Sigmoid colon (tissue), 3 donors: ENCODE measurements at regions not wholly inside any gene's neighbourhood (a gene's known extent, or its start where the extent isn't known, plus 50 kb on each side); places are given as distances from the start of the nearest gene placed in this dataset.

Source experiments
- POLR2A ChIP-seq, 2 donors: fragments of 450-650 bp; IDR thresholded peaks; one replicate each; pipeline ENCODE4 v1.6.1; 2016; ENCODE audit warnings: antibody characterized with exemption in 2 of 2, mild to moderate bottlenecking in 2 of 2, moderate library complexity in 2 of 2
- TF ChIP-seq, protein P1 (sequence below), 4 experiments: fragments of 450-650 bp in 3 of 4; fragments of 200-600 bp in 1 of 4; IDR thresholded peaks; one replicate each; pipeline ENCODE4 v1.5.1; 2016 to 2019; ENCODE audit warnings: antibody characterized with exemption in 4 of 4, mild to moderate bottlenecking in 3 of 4, moderate library complexity in 2 of 4

DNA sequence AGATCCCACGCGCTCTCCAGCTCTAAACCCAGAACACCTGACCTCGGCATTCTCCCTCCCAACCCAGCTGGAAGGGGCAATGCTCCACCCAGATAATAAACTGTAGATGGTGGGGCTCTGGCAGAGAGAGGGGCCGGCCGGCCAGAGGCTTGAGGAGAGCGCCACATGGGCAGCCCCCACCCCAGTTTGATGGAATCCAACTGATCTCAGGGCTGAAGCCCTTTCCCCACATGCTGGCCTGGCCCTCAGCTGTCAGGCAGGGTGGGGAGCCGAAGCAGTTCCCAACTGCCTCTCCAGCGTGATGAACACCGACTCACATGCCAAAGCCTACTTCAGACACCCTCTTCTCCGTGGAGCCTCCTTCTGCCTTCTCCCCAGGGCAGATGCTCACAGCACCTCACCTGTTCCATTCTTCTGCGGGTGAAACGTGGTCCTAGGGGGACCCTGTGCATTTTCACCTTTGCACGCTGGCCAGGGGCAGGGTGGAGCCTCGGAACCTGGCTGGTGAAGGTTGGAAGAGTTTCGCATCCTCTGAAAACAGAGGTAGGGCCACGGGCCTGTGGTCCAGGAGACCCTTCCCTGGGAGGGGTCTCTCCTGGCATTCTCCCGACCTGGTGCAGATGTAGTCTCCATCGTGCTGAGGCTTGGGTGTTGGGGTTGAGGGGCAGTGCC, 65.7 kb upstream of the ZNF469 start:
- TF ChIP-seq, protein P1, sequence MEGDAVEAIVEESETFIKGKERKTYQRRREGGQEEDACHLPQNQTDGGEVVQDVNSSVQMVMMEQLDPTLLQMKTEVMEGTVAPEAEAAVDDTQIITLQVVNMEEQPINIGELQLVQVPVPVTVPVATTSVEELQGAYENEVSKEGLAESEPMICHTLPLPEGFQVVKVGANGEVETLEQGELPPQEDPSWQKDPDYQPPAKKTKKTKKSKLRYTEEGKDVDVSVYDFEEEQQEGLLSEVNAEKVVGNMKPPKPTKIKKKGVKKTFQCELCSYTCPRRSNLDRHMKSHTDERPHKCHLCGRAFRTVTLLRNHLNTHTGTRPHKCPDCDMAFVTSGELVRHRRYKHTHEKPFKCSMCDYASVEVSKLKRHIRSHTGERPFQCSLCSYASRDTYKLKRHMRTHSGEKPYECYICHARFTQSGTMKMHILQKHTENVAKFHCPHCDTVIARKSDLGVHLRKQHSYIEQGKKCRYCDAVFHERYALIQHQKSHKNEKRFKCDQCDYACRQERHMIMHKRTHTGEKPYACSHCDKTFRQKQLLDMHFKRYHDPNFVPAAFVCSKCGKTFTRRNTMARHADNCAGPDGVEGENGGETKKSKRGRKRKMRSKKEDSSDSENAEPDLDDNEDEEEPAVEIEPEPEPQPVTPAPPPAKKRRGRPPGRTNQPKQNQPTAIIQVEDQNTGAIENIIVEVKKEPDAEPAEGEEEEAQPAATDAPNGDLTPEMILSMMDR (IDR thresholded peaks at IDR 0.05), result no peak
- no peak for TF ChIP-seq POLR2A (IDR thresholded peaks at IDR 0.05)
